CD4-positive, alpha-beta memory T cell (primary cell): ENCODE measurements at regions not wholly inside any gene's neighbourhood (a gene's known extent, or its start where the extent isn't known, plus 50 kb on each side); places are given as distances from the start of the nearest gene placed in this dataset.
"Not testable (repeated sequence)": the region's sequence is repeated elsewhere in the genome, so short reads cannot be mapped to it uniquely, and the experiment has no call there.

Experiments
- CTCF ChIA-PET: fragments of 350-600 bp; sonication (Branson Sonifier 250); formaldehyde crosslinking; loops from one replicate; lab custom pipeline; 2021; ENCODE audit warnings: inconsistent platforms; ENCODE audit not compliant: partially characterized antibody; lab: Charles Lee
- POLR2A ChIA-PET: fragments of 350-600 bp; sonication (Branson Sonifier 250); formaldehyde crosslinking; loops from one replicate; lab custom pipeline; 2021; ENCODE audit not compliant: partially characterized antibody; lab: Charles Lee
- DNase-seq, 5 donors: peaks; one replicate each; pipeline versions ENCODE4 v3.0.0 to v3.0.0-alpha.2; 2020 to 2022; ENCODE audit warnings: mixed read lengths in 1 of 5
- H3K27ac ChIP-seq: one replicate; pipeline ENCODE4 v1.7.0; 2013; ENCODE audit warnings: low read depth, low read length
- H3K27me3 ChIP-seq: 2 replicates; pipeline ENCODE4 v1.7.0; 2013; ENCODE audit warnings: mild to moderate bottlenecking, low read length, moderate library complexity; ENCODE audit not compliant: insufficient read depth
- H3K36me3 ChIP-seq: 2 replicates; pipeline ENCODE4 v1.7.0; 2013; ENCODE audit warnings: mild to moderate bottlenecking, low read length, moderate library complexity; ENCODE audit not compliant: insufficient read depth
- H3K4me1 ChIP-seq: 2 replicates; pipeline ENCODE4 v1.7.0; 2013; ENCODE audit warnings: mild to moderate bottlenecking, low read length, moderate library complexity; ENCODE audit not compliant: insufficient read depth
- H3K4me3 ChIP-seq, 2 donors: one replicate each; pipeline ENCODE4 v1.7.0; 2013; ENCODE audit warnings: low read length in 2 of 2, mild to moderate bottlenecking in 1 of 2
- H3K9me3 ChIP-seq, 2 donors: one replicate each; pipeline ENCODE4 v1.7.0; 2013; ENCODE audit warnings: low read length in 2 of 2, control low read depth in 1 of 2; ENCODE audit not compliant: control insufficient read depth in 1 of 2
- H3K27ac Mint-ChIP-seq, 7 donors: one replicate each; pipeline ENCODE4 v1.8.0; 2020 to 2021; ENCODE audit warnings: mixed read lengths in 7 of 7, mild to moderate bottlenecking in 6 of 7, inconsistent platforms in 3 of 7, moderate library complexity in 3 of 7
- H3K27me3 Mint-ChIP-seq, 2 donors: one replicate each; pipeline ENCODE4 v1.8.0; 2020 to 2021; ENCODE audit warnings: mixed read lengths in 2 of 2
- H3K36me3 Mint-ChIP-seq, 2 donors: one replicate each; pipeline ENCODE4 v1.8.0; 2020 to 2021; ENCODE audit warnings: mixed read lengths in 2 of 2, inconsistent platforms in 1 of 2, mild to moderate bottlenecking in 1 of 2
- H3K4me1 Mint-ChIP-seq, 4 donors: one replicate each; pipeline ENCODE4 v1.8.0; 2020 to 2021; ENCODE audit warnings: mixed read lengths in 4 of 4, mild to moderate bottlenecking in 1 of 4
- H3K4me3 Mint-ChIP-seq, 8 donors: one replicate each; pipeline ENCODE4 v1.8.0; 2020 to 2021; ENCODE audit warnings: mixed read lengths in 8 of 8, mild to moderate bottlenecking in 7 of 8, moderate library complexity in 6 of 8, inconsistent platforms in 3 of 8
- H3K9me3 Mint-ChIP-seq, 8 donors: one replicate each; pipeline ENCODE4 v1.8.0; 2020 to 2021; ENCODE audit warnings: mixed read lengths in 8 of 8, mild to moderate bottlenecking in 5 of 8, inconsistent platforms in 3 of 8, moderate library complexity in 1 of 8
- intact Hi-C: fragments of 100-400 bp; cut with micrococcal nuclease; formaldehyde crosslinking; loops from one replicate; pipeline ENCODE4 v1.15.1; 2023

- H3K4me1 Mint-ChIP-seq: no peaks in the 10 kb centered on the region
- H3K4me3 Mint-ChIP-seq: no peak overlapping the region
- H3K27me3 Mint-ChIP-seq: no peaks in the 10 kb centered on the region
- Histone ChIP-seq H3K27me3 (no peaks in the 10 kb centered on the region), H3K4me1 (no peaks in the 10 kb centered on the region), H3K4me3 (no peak overlapping the region), H3K27ac (no peak overlapping the region), H3K9me3 (no peaks in the 10 kb centered on the region), H3K36me3 (no peaks in the 10 kb centered on the region)
- peaks cover 0 to 5% (median 0%) of the 10 kb centered on the region in 8 donors for H3K9me3 Mint-ChIP-seq
- CTCF ChIA-PET: no interaction called here
- POLR2A ChIA-PET: no interaction called here
- intact Hi-C loops: no loop called here
- no peak overlapping the region for H3K27ac Mint-ChIP-seq
- no peak for DNase-seq
- no peaks in the 10 kb centered on the region for H3K36me3 Mint-ChIP-seq
Observed at GRCh38 chr2:125643128-125643527, 1012.8 kb upstream of the GYPC start.

DNA sequence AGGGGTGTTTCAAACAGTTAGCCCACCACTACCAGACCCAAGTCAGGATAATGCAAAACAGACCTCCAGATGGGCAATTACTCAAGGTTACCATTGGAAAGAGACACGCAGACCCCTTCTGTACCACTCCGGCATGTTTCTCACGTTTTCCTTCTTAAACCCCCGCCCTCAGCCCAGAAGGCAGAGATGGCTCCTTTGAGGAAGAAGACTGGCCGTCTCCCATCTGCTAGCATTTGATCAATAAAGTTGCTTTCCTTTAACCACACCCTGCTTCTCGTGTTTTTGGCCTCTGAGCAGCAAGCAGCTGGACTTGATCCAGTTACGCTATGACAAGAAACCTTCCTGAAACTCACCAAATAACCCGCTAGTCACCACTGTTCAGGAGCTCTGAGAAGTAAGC is 1012.4 kb upstream of the GYPC start:
- H3K4me3 Mint-ChIP-seq: no peak overlapping the region
- Histone ChIP-seq H3K27me3 (no peaks in the 10 kb centered on the region), H3K4me3 (no peak overlapping the region), H3K36me3 (no peaks in the 10 kb centered on the region), H3K27ac (no peak overlapping the region), H3K4me1 (no peaks in the 10 kb centered on the region), H3K9me3 (no peaks in the 10 kb centered on the region)
- no peaks in the 10 kb centered on the region for H3K36me3 Mint-ChIP-seq
- no peaks in the 10 kb centered on the region for H3K4me1 Mint-ChIP-seq
- ChIA-PET CTCF (no interaction called here), POLR2A (no interaction called here)
- no peak overlapping the region for H3K27ac Mint-ChIP-seq
- DNase-seq: no peak
- no peaks in the 10 kb centered on the region for H3K27me3 Mint-ChIP-seq
- H3K9me3 Mint-ChIP-seq: peaks cover 0 to 5% (median 0%) of the 10 kb centered on the region in 8 donors
- intact Hi-C loops: no loop called here

DNA sequence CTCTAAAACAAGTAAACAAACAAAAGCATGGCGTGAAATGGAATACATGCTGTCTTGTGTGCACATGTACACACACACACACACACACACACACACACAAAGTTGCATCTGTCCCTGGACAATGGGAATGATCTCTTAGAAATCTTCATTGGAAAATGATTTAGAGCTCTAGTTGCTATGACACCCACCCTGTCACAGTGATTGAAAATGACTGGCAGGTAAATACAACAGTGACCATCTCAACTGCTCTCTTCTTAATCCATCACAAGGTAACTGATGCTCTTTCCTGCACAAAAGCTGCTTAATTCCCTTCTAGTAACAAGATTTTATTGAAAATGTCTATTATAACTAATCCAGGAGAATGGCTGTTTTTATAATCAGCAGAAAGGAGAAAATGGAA is 1011.7 kb upstream of the GYPC start:
- Mint-ChIP-seq H3K4me1 (no peaks in the 10 kb centered on the region), H3K36me3 (no peaks in the 10 kb centered on the region), H3K4me3 (no peak overlapping the region), H3K9me3 (peaks cover 0 to 5% (median 0%) of the 10 kb centered on the region in 8 donors), H3K27ac (no peak overlapping the region), H3K27me3 (no peaks in the 10 kb centered on the region)
- Histone ChIP-seq H3K9me3 (no peaks in the 10 kb centered on the region), H3K4me1 (no peaks in the 10 kb centered on the region), H3K27ac (no peak overlapping the region), H3K36me3 (no peaks in the 10 kb centered on the region), H3K4me3 (no peak overlapping the region), H3K27me3 (no peaks in the 10 kb centered on the region)
- POLR2A ChIA-PET: no interaction called here
- no peak for DNase-seq
- intact Hi-C loops: no loop called here
- CTCF ChIA-PET: no interaction called here

GRCh38 chr2:125652280-125652679 is 1003.7 kb upstream of the GYPC start:
- DNase-seq: no peak
- CTCF ChIA-PET: no interaction called here
- POLR2A ChIA-PET: no interaction called here
- Mint-ChIP-seq H3K36me3 (no peaks in the 10 kb centered on the region), H3K4me3 (no peak overlapping the region), H3K4me1 (no peaks in the 10 kb centered on the region), H3K27ac (no peak overlapping the region), H3K27me3 (no peaks in the 10 kb centered on the region), H3K9me3 (peaks cover 0 to 11% (median 2%) of the 10 kb centered on the region in 8 donors)
- intact Hi-C loops: no loop called here
- Histone ChIP-seq H3K4me1 (no peaks in the 10 kb centered on the region), H3K4me3 (no peak overlapping the region), H3K27me3 (no peaks in the 10 kb centered on the region), H3K9me3 (no peaks in the 10 kb centered on the region), H3K27ac (no peak overlapping the region), H3K36me3 (no peaks in the 10 kb centered on the region)

- Histone ChIP-seq H3K9me3 (no peaks in the 10 kb centered on the region), H3K4me3 (no peak overlapping the region), H3K4me1 (no peaks in the 10 kb centered on the region), H3K27me3 (no peaks in the 10 kb centered on the region), H3K27ac (no peak overlapping the region), H3K36me3 (no peaks in the 10 kb centered on the region)
- no peaks in the 10 kb centered on the region for H3K27me3 Mint-ChIP-seq
- ChIA-PET POLR2A (no interaction called here), CTCF (interaction anchor here (0.8 kb wide), 1 partner anchor 9 kb away, joined by 3 read pairs; no protein-coding TSS in a partner anchor)
- DNase-seq: no peak
- no peak overlapping the region for H3K4me3 Mint-ChIP-seq
- intact Hi-C loops: no loop called here
- H3K4me1 Mint-ChIP-seq: no peaks in the 10 kb centered on the region
- H3K9me3 Mint-ChIP-seq: peaks cover 0 to 11% (median 2%) of the 10 kb centered on the region in 8 donors
- no peaks in the 10 kb centered on the region for H3K36me3 Mint-ChIP-seq
- no peak overlapping the region for H3K27ac Mint-ChIP-seq
Observed at GRCh38 chr2:125654226-125654625, 1001.7 kb upstream of the GYPC start.

DNA sequence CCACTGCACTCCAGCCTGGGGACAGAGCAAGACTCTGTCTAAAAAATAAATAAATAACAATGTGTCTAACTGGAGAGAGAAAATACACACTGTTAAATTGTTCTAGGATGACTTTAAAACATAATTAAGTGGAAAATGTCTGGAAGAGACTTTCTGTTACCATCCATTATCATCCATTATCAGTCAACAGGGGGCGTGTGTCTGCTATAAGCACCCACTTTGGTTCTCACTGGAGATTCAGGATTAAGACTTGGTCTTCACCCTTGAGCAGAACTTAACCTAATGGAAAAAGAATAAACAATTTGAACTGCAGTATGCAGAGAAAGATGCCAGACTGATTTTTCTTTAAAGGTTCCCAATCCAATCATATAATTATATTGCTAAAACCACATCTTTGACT is 999.8 kb upstream of the GYPC start:
- Histone ChIP-seq H3K36me3 (no peaks in the 10 kb centered on the region), H3K9me3 (no peaks in the 10 kb centered on the region), H3K27me3 (no peaks in the 10 kb centered on the region), H3K27ac (no peak overlapping the region), H3K4me1 (no peaks in the 10 kb centered on the region), H3K4me3 (no peak overlapping the region)
- ChIA-PET POLR2A (no interaction called here), CTCF (no interaction called here)
- intact Hi-C loops: no loop called here
- Mint-ChIP-seq H3K4me1 (no peaks in the 10 kb centered on the region), H3K27me3 (no peaks in the 10 kb centered on the region), H3K27ac (no peak overlapping the region), H3K36me3 (no peaks in the 10 kb centered on the region), H3K9me3 (peaks cover 0 to 11% (median 3%) of the 10 kb centered on the region in 8 donors), H3K4me3 (no peak overlapping the region)
- DNase-seq: no peak

GRCh38 chr2:125658583-125658982 is 997.4 kb upstream of the GYPC start:
- no peaks in the 10 kb centered on the region for H3K36me3 ChIP-seq
- no peaks in the 10 kb centered on the region for H3K36me3 Mint-ChIP-seq
- H3K27ac ChIP-seq: no peak overlapping the region
- no peak overlapping the region for H3K4me3 Mint-ChIP-seq
- CTCF ChIA-PET: no interaction called here
- intact Hi-C loops: no loop called here
- no peak overlapping the region for H3K4me3 ChIP-seq
- peaks cover 0 to 8% (median 4%) of the 10 kb centered on the region in 8 donors for H3K9me3 Mint-ChIP-seq
- no peak overlapping the region for H3K27ac Mint-ChIP-seq
- no peaks in the 10 kb centered on the region for H3K4me1 ChIP-seq
- DNase-seq: no peak
- H3K4me1 Mint-ChIP-seq: no peaks in the 10 kb centered on the region
- no peaks in the 10 kb centered on the region for H3K27me3 Mint-ChIP-seq
- no peaks in the 10 kb centered on the region for H3K9me3 ChIP-seq
- POLR2A ChIA-PET: no interaction called here
- H3K27me3 ChIP-seq: no peaks in the 10 kb centered on the region

GRCh38 chr2:125660369-125660768 is 995.6 kb upstream of the GYPC start:
- H3K9me3 Mint-ChIP-seq: peaks cover 0 to 11% (median 3%) of the 10 kb centered on the region in 8 donors
- H3K36me3 ChIP-seq, H3K36me3 Mint-ChIP-seq, H3K27me3 ChIP-seq, POLR2A ChIA-PET, H3K27ac Mint-ChIP-seq, H3K4me3 Mint-ChIP-seq, H3K4me3 ChIP-seq, H3K27me3 Mint-ChIP-seq, H3K9me3 ChIP-seq, H3K4me1 Mint-ChIP-seq, CTCF ChIA-PET, intact Hi-C loops, H3K4me1 ChIP-seq, DNase-seq, H3K27ac ChIP-seq: not testable (repeated sequence)
